GM21723 (cell line): ENCODE measurements at regions not wholly inside any gene's neighbourhood (a gene's known extent, or its start where the extent isn't known, plus 50 kb on each side); places are given as distances from the start of the nearest gene placed in this dataset.
"Not testable (repeated sequence)": the region's sequence is repeated elsewhere in the genome, so short reads cannot be mapped to it uniquely, and the experiment has no call there.

Source experiments
- ATAC-seq: cut with Tn5 transposase; IDR thresholded peaks from one replicate; pipeline ENCODE4 v1.9.1; 2021; ENCODE audit warnings: mild to moderate bottlenecking, moderate library complexity; ENCODE audit not compliant: unreplicated experiment

DNA sequence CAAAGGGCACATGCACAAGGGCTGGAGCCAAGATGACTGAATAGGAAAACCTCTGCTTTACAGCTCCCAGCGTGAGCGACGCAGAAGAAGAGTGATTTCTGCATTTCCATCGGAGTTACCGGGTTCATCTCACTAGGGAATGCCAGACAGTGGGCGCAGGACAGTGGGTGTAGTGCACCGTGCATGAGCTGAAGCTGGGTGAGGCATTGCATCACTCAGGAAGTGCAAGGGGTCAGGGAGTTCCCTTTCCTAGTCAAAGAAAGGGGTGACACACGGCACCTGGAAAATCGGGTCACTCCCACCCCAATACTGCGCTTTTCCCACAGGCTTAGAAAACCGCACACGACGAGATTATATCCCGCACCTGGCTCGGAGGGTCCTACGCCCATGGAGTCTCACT is 64.5 kb upstream of the HTR1E start:
- not testable (repeated sequence) for ATAC-seq

DNA sequence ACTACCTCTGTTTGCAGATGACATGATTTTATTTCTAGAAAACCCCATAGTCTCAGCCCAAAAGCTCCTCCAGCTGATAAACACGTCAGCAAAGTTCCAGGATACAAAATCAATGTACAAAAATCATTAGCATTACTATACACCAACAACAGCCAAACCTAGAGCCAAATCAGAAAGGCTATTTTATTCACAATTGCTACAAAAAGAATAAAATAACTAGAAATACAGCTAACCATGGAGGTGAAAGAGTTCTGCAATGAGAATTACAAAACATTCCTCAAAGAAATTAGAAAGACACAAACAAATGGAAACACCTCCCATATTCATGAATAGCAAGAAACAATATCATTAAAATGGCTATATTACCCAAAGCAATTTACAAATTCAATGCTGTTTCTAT is 65.6 kb upstream of the HTR1E start:
- no peak for ATAC-seq

DNA sequence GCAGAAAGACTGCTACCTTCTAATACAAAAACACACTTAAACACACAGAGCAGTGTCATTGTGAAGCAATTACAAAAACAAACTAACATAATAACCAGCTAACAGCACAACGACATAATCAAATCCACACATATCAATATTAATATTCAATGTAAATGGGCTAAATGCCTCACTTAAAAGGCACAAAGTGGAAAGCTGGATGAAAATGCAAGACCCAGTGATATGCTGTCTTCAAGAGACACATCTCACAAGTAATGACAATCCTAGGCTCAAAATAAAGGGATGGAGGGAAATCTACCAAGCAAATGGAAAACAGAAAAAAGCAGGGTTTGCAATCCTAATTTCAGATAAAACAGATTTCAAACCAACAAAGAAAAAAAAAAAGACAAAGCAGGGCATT is 67.8 kb upstream of the HTR1E start:
- ATAC-seq = no peak

DNA sequence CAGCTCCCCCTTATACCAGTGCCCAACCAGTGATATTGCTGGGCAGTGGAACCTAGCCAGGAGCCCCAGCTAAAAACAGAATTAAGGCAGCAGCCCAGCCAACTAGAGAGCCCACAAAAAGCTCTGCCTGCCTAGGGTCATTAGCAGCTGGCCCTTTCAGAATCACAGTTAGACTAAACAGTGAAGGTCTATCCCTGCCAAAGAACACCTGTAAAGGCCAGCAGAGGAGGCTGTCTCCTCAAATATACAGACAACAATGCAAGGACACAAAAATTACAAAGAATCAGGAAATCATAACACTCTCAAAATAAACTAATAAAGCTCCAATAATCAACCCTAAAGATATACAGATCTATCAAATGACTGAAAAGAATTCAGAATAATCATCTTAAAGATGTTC is 77.8 kb upstream of the HTR1E start:
- ATAC-seq = no peak

DNA sequence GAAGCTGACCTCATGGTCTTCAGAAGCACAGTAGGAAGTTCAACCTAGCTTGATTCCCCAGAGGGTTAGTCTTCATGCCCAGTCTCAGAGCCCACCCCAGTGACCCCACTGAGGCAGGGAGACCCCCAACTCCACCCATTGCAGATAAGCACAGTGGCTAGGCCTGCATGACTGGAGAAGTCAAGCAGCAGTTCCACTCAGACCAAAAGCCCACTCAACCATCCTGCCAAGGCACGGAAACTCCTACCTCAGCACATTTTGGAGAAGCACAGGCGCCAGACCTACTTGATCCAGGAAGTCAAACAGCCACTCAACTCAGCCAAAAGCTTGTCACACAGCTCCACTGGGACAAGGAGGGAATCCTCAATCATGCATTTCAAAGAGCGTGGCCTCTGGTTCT is 78.4 kb upstream of the HTR1E start:
- no peak for ATAC-seq

DNA sequence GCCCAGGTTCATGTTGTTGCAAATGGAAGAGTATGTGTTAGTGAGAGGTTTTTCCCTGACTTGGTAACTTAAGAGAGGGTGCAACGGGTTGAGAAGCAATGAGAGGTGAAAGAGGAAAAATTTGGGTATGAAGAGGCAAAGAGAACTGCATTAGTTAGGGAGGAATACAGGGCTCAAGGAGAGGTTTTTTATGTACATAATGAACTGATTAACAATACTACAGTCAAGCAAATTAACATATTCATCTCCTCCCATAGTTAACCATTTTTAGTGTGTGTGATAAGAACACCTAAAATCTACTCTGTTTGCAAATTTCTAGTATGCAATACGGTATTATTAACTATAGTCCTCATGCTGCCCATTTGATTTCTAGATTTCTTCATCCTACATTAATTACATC is 79.5 kb upstream of the HTR1E start:
- no peak for ATAC-seq

DNA sequence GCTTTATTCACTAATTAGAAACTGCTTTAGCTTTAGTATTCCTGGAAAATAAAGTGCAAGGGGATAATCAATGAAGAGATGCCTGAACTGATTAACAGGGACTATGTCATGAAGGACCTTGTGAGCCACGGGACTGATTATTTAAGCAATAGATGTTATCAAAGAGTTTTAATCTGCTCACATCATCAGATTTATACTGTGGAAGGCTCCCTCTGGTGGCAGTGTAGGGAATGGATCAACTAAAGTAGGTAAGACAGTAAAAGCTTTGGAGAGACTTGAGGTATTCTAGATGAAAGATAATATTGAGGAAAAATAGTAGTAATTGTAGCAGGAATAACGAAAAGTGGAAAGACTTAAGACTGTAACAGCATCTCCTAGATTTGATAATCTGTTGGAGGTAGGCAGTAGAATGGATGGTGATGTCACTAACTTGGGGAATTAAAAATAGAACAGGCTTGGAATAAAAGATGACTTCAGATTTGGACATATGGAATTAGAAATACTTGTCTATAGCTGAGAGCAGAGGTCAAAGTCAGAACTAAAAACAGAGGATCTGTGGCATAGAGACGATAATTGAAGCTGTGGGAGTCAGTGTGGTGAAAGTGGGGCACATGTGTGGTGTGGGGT is 80.3 kb upstream of the HTR1E start:
- no peak for ATAC-seq

DNA sequence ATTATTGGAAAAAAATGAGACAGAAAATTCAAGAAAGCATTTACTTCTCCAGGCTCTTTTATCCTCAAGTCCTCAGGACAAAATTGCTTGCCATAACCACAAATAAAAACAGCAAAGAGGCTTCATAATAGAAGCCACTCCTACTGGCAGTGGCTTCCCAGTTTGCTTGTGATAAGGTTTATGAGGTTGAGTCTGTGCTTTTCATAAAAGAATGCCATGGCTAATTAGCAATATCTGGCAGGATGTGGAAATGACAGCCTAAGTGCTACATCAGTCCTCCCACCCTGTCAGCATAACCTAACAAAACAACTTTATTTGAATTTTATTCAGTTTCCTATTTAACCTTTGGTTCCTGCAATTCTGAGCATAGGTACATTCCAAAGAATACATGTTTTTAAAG is 80.9 kb upstream of the HTR1E start:
- no peak for ATAC-seq

DNA sequence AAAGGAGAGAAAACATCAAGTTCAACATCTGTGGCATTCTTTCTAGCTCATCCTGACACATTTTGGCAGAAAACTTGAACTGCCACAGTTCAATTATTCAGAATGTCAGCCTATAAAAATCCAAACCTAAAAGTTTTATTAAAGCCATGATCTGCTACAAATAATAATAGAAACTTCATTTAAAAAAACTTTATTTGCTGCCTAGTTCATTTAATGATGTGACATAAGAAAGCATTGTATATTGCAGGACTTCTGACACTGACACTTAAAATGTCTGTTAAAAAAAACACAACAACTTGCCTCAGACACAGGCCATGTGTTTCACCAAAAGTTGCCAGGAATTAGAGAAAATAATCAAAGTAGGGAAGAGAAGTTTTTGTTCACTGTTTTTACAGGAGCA is 88.3 kb upstream of the HTR1E start:
- ATAC-seq = no peak

DNA sequence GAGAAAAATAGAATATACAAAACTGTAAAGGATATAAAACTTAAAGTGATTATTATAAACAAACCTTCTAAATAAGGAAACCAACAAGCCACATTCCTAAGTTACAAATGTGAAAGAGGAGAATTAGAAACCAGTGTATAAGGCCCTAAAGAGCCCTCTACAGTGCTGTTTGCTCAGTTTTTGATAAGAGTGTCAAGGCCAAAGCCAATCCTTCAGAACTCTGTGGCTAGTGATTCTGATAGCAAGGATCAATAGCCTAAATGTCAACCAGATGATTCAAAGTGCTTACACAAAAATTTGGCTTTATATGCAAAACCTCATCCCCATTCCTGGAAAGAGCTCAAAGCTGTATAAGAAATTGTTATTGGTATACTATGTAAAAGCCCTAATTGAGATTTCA is 104.6 kb upstream of the HTR1E start:
- ATAC-seq = no peak

DNA sequence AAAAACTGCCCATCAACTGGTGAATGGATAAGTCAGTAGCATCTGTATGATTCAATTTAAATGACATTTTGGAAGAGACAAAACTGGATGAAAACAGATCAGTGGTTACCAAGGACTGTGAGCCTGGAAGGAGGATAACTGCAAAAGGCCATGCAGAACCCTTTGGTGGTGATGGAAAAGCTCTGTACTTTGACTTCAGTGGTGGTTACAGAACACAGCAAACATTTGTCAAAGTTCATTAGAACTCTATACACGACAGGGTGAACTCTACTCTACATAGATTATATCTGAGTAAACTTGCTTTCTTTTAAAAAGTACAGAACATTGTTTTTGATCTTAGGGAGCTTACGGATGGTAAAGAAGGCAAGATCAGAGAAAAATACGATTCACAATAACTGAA is 111.9 kb upstream of the HTR1E start:
- ATAC-seq = no peak

DNA sequence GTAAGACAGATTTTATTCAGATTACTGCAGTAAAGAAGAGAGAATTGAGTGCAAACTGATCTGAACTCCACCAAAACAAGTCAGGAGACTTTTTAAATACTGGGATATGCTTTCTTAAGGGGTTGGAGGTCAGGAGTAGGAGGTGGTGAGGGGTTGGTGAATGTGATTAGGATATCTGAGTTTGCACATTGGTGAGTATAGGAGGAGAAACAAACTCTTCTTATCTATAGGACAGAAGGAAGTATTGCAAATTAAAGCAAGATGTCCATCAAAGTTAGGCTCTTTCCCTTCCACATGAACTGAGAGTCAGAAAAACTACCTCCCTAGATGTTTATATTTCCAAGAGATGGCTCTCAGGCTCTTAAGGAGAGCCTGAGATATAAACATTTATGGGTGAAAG is 114.6 kb upstream of the HTR1E start:
- no peak for ATAC-seq

DNA sequence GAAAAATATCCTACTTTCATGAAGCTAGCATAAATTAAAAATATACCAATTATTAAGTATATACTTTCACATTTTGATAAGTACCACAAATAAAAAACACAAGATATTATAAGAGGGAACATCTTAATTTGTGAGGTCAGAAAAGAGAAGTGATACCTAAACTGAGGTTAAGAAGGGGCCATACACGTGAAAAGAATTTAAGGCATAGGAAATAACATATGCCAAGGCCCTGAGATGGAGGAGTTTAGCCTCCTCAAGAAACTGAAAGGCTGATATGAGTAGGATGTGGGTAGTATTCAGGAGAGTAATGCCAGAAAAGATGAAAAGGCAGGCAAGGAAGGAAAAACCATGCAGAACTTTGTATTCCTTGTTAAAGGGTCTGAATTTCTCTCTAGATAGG is 116.6 kb upstream of the HTR1E start:
- no peak for ATAC-seq

DNA sequence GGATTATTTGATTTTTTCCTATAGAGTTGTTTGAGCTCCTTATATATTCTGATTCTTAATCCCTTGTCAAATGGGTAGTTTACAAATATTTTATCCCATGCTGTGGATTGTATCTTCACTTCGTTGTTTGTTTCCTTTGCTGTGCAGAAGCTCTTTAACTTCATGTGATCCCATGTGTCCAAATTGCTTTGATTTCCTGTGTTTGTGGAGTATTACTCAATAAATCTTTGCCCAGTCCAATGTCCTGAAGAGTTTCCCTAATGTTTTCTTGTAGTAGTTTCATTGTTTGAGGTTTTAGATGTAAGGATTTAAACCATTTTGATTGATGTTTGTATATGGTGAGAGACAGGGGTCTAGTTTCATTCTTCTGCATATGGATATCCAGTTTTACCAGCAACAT is 143.7 kb upstream of the HTR1E start:
- ATAC-seq = no peak

DNA sequence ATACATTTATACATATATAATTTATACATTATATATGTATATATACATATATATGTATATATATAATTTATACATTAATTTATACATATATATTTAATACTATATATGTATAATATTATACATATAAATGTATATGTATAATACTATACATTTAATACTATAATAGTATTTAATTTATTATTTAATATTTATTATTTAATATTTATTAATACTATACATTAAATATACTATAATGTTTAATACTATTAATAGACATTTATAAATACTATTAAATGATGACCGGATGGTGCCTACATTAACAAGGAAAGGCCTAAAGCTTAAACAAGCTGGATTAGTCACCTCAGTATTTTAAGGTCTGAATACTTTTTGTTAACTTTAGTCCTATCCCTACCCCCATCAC is 145.9 kb upstream of the HTR1E start:
- no peak for ATAC-seq

DNA sequence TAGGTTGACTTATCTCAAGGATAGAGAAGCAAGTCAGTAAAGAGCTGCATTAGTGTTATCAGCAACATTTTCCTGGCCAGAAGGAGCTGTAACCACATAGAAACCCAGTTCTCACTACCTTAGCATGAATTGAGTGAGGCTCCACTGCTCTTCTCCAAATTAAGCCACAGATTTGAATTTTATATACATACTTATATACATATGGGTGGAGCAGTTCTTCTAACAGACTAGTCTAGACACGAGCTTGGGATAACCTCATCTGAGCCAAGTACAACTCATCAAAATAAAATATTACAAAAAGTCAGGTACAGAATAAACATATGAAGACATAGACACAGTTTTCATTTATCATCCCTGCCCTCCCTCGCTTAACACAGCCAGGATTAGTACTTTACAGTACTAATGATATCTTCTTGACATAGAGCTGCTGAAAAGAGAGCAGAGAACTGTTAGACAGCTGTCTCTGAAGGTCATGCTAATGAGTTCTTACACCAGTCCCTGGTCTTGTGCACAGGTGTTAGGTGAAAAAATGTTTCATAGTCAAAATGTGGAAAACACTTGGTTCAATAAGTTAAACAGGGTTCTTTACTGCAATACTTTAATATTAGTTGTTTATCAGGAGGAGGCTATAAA is 147.4 kb upstream of the HTR1E start:
- no peak for ATAC-seq

DNA sequence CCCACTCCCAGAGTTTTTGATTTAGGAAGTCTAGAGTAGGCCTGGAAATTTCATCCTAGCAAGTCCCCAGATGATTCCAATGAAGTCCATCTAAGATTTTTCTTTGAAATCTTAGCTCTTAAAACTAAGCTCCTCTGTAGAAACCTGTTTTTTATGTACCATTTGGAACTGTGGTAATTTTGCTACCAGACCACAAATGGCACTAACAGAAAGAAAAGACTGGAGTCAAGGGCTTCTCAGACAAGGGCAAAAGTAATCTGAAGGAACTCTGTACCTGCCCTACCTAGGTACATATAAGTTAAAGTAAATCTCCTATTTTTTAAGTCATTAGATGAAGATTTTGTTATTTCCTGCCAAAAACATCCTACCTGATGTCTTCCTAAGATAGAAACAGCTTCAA is 155.0 kb upstream of the HTR1E start:
- ATAC-seq = no peak

DNA sequence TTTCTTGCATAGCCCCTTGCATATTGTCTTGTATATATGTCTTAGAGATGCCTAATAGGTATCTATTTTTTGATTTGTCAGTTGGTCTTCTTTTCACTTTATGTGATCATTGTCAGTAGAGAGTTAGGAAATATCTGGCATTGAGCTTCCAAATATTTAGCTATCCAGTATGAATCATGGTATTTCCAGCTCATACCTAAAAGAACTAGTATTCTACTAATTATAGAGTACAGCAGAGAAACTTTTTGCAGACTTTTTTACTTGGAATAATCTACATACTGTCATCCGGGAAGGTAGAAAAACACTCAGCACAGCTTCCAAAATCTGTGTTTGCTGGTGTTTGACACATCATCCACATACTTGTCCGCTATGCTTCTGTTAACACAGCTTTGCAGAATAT is 156.4 kb upstream of the HTR1E start:
- no peak for ATAC-seq

DNA sequence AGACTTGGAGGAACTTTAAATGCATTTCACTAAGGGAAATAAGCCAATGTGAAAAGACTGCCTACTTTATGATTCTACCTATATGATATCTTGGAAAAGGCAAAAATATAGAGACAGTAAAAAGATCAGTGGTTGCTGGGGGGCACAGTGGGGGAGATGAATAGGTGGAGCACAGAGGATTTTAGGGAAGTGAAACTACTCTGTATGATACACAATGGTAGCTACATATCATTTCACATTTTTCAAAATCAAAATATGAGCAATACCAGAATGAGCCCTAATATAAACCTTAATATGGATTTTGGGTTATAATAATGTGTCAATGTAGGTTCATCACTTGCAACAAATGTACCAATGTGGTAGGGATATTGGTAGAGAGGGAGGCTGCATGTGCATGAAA is 161.4 kb upstream of the HTR1E start:
- no peak for ATAC-seq

DNA sequence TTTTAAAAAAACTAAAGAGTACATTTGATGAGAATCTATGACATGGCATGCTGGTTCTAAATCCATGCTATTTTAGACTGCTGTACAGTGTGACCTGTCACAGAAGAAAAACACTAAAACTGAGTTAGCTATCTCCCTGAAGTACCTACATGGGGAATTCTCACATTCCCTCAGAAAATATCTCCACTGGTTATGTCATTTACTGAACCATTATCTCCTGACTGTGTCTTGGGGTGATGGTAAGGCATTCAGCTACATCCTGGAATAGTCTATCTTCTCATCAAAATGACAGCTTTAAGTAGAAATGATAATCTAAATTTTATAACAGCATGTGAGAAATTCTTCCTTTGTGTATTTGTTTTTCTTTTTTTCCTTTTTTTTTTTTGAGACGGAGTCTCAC is 172.1 kb upstream of the HTR1E start:
- no peak for ATAC-seq

DNA sequence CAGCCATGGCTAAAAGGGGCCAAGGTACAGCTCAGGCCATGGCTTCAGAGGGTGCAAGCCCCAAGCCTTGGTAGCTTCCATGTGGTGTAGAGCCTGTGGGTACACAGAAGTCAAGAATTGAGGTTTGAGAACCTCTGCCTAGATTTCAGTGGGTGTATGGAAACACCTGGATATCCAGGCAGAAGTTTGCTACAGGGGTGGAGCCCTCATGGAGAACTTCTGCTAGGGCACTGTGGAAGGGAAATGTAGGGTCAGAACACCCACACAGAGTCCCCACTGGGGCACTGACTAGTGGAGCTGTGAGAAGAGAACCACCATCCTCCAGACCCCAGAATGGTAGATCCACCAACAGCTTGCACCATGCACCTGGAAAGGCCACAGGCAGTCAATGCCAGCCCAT is 177.4 kb upstream of the HTR1E start:
- not testable (repeated sequence) for ATAC-seq

DNA sequence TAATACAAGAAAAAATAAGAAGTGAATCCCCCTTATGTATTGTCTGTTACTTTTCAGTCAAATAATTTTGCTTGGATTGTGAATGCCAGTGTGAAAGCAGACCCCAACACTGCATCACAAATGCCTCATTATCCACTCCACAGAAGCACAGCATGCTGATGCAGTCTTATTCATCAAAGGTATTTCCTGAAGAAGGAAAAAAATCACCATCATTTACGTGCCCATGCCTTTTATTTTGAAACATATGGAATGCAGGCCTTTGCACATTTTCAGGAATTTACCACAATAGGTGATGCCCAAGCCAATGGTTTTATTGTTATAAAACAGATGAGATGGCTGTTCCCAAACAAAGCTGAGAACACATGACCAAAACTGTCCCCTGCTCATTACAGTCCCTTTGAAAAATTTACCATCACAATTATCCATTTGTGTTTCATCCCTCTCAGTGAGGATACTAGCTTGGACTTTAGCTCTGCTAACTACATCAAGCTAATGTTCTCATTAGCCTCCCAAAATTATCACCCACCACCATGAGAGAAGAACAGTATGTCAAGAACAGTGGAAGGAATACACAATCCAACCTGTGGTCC is 180.6 kb upstream of the HTR1E start:
- ATAC-seq = no peak

DNA sequence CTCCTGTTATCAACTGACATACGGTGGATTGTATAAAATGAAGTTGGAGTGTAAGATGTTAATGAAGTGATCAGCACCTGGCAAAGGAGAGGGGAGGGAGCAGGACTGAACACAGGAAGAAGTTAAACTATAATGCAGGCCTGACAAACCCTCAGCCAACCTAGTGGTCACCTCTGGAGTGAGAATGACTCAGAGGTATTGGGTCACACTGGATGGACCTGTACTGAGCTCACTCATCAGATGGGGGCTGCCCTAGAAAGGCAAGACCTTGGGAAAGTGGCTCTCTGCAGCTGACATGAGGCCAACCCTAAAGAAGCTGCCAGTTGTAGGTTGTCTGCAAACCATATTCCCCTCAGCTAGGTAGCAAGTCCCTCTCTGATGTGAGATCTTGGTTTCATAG is 193.3 kb upstream of the HTR1E start:
- ATAC-seq = no peak
